ENCODE measurements at regions not wholly inside any gene's neighbourhood (a gene's known extent, or its start where the extent isn't known, plus 50 kb on each side); places are given as distances from the start of the nearest gene placed in this dataset.

- TF ChIP-seq CTCF (IDR thresholded peaks at IDR 0.05; ENCODE audit: insufficient read depth, low read depth, low read length) (no peak), EZH2 (IDR thresholded peaks at IDR 0.05; ENCODE audit: insufficient read depth, low read length) (no peak)
These were observed 402.5 kb downstream of the RFPL4B start for GRCh38 chr6:112749673-112750072.
